ENCODE measurements at regions not wholly inside any gene's neighbourhood (a gene's known extent, or its start where the extent isn't known, plus 50 kb on each side); places are given as distances from the start of the nearest gene placed in this dataset.
A peak's percentile ranks its signal among the peaks of the same experiment; 100 is the strongest.

DNA sequence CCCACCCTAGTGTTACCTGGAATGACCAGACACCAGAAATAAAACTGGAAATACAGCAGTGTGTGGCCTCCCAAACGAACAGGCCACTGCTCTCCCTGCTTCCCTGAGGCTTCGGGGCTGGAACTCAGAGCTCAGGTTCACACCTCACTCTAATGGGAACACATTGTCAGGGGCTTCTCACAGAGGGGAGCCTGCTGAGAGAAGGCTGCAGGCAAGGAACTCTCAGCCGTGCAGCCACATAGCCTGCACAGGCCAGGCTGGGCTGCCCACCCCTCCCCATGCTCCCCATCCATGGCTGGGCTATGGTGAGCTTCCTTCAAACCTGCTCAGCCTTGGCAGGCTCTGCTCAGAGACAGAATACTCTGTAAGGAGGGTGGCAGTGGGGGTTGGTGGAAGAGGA is 302.5 kb downstream of the EMP1 start:
- no peak overlapping the region for H3K9ac ChIP-seq (ENCODE audit: low read length)
- no peak for DNase-seq
- H3K79me2 ChIP-seq (ENCODE audit: low read length): no peaks in the 10 kb centered on the region
- H3K9me3 ChIP-seq (replicated peaks; ENCODE audit: insufficient read depth, low read length): no peaks in the 10 kb centered on the region
- no peak overlapping the region for H3K27ac ChIP-seq (ENCODE audit: low read length)
- no peak for TF ChIP-seq EZH2phosphoT487 (IDR thresholded peaks at IDR 0.05; ENCODE audit: low read length)
- TF ChIP-seq, protein P1, sequence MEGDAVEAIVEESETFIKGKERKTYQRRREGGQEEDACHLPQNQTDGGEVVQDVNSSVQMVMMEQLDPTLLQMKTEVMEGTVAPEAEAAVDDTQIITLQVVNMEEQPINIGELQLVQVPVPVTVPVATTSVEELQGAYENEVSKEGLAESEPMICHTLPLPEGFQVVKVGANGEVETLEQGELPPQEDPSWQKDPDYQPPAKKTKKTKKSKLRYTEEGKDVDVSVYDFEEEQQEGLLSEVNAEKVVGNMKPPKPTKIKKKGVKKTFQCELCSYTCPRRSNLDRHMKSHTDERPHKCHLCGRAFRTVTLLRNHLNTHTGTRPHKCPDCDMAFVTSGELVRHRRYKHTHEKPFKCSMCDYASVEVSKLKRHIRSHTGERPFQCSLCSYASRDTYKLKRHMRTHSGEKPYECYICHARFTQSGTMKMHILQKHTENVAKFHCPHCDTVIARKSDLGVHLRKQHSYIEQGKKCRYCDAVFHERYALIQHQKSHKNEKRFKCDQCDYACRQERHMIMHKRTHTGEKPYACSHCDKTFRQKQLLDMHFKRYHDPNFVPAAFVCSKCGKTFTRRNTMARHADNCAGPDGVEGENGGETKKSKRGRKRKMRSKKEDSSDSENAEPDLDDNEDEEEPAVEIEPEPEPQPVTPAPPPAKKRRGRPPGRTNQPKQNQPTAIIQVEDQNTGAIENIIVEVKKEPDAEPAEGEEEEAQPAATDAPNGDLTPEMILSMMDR (IDR thresholded peaks at IDR 0.05; ENCODE audit: low read length): no peak
- no peak for TF ChIP-seq EZH2 (optimal IDR thresholded peaks at IDR 0.05; ENCODE audit: low read depth, low read length)
- H3K4me3 ChIP-seq (ENCODE audit: low read length): no peak overlapping the region
- no peaks in the 10 kb centered on the region for H3K36me3 ChIP-seq (replicated peaks; ENCODE audit: insufficient read depth, low read length)
- no peaks in the 10 kb centered on the region for H3K27me3 ChIP-seq (replicated peaks; ENCODE audit: insufficient read depth, low read length)
- H3K4me1 ChIP-seq (ENCODE audit: low read length): no peaks in the 10 kb centered on the region
- no peaks in the 10 kb centered on the region for H3F3A ChIP-seq (ENCODE audit: insufficient read depth, low read length)
- H4K20me1 ChIP-seq (ENCODE audit: insufficient read depth, low read length): no peaks in the 10 kb centered on the region
- H2AFZ ChIP-seq (ENCODE audit: low read length): peak overlapping the region; percentile 11; the same call in 1 of the 2 replicates
- H3K4me2 ChIP-seq (ENCODE audit: low read depth, low read length): no peak overlapping the region
- H3K9me2 ChIP-seq (replicated peaks; ENCODE audit: insufficient read depth, low read length): no peaks in the 10 kb centered on the region

DNA sequence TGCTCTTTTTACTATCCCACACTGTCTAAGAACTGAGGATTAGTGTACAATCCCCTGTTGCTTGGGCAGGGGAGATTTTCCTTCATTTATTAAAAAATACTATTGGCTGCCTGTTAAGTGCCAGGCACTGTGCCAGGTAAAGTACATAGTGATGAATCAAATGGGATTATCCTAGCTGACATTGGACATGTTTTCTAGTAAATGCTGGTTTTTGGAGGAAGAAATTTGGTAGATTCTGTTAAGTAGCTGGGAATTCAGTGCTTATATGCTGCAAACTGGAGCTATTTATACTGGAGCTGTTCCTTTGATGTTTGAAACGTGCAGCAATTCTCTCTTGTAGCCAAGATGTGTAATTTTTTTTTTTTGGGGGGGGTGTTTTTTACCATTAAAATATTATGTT is 299.6 kb downstream of the EMP1 start:
- Histone ChIP-seq H3K4me1 (ENCODE audit: low read length) (no peaks in the 10 kb centered on the region), H2AFZ (ENCODE audit: low read length) (no peak overlapping the region), H3F3A (ENCODE audit: insufficient read depth, low read length) (no peaks in the 10 kb centered on the region), H3K79me2 (ENCODE audit: low read length) (no peaks in the 10 kb centered on the region), H3K36me3 (replicated peaks; ENCODE audit: insufficient read depth, low read length) (no peaks in the 10 kb centered on the region), H4K20me1 (ENCODE audit: insufficient read depth, low read length) (no peaks in the 10 kb centered on the region), H3K9ac (ENCODE audit: low read length) (no peak overlapping the region), H3K9me2 (replicated peaks; ENCODE audit: insufficient read depth, low read length) (no peaks in the 10 kb centered on the region), H3K27me3 (replicated peaks; ENCODE audit: insufficient read depth, low read length) (no peaks in the 10 kb centered on the region), H3K27ac (ENCODE audit: low read length) (no peak overlapping the region), H3K9me3 (replicated peaks; ENCODE audit: insufficient read depth, low read length) (no peaks in the 10 kb centered on the region), H3K4me2 (ENCODE audit: low read depth, low read length) (no peak overlapping the region), H3K4me3 (ENCODE audit: low read length) (no peak overlapping the region)
- no peak for TF ChIP-seq EZH2 (optimal IDR thresholded peaks at IDR 0.05; ENCODE audit: low read depth, low read length)
- TF ChIP-seq, protein P1 (IDR thresholded peaks at IDR 0.05; ENCODE audit: low read length): no peak
- TF ChIP-seq EZH2phosphoT487 (IDR thresholded peaks at IDR 0.05; ENCODE audit: low read length): no peak
- DNase-seq: no peak

DNA sequence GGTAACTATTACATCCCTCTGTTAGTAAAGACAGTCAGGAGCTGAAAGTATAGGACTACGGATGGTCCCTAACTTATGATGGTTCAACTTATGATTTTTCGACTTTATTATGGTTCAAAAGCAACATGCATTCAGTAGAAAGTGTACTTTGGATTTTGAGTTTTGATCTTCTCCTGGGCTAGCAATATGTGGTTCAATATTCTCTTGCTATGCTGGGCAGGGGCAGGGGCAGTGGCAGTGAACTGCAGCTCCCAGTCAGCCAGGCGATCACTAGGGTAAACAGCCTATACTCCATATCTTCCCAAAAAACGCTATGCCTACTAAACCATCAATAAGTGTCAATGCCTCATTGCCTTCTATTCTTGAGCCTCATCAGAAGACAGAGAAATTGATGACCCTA is 292.7 kb downstream of the EMP1 start:
- Histone ChIP-seq H3K9me2 (replicated peaks; ENCODE audit: insufficient read depth, low read length) (no peaks in the 10 kb centered on the region), H3K4me3 (ENCODE audit: low read length) (no peak overlapping the region), H3K4me2 (ENCODE audit: low read depth, low read length) (no peak overlapping the region), H3K27ac (ENCODE audit: low read length) (no peak overlapping the region), H3K79me2 (ENCODE audit: low read length) (no peaks in the 10 kb centered on the region), H2AFZ (ENCODE audit: low read length) (no peak overlapping the region), H3K9me3 (replicated peaks; ENCODE audit: insufficient read depth, low read length) (no peaks in the 10 kb centered on the region), H3K4me1 (ENCODE audit: low read length) (no peaks in the 10 kb centered on the region), H3F3A (ENCODE audit: insufficient read depth, low read length) (no peaks in the 10 kb centered on the region), H4K20me1 (ENCODE audit: insufficient read depth, low read length) (no peaks in the 10 kb centered on the region), H3K36me3 (replicated peaks; ENCODE audit: insufficient read depth, low read length) (no peaks in the 10 kb centered on the region), H3K9ac (ENCODE audit: low read length) (no peak overlapping the region), H3K27me3 (replicated peaks; ENCODE audit: insufficient read depth, low read length) (no peaks in the 10 kb centered on the region)
- DNase-seq: no peak
- TF ChIP-seq EZH2 (optimal IDR thresholded peaks at IDR 0.05; ENCODE audit: low read depth, low read length) (no peak), EZH2phosphoT487 (IDR thresholded peaks at IDR 0.05; ENCODE audit: low read length) (no peak)
- TF ChIP-seq, protein P1 (IDR thresholded peaks at IDR 0.05; ENCODE audit: low read length): no peak

All from MM.1S (cell line).